Thyroid gland (tissue), 4 donors: ENCODE measurements at regions not wholly inside any gene's neighbourhood (a gene's known extent, or its start where the extent isn't known, plus 50 kb on each side); places are given as distances from the start of the nearest gene placed in this dataset.

Experiments
- DNase-seq, 2 donors: peaks; one replicate each; pipeline ENCODE4 v3.0.0-alpha.2; 2019
- H3K27ac ChIP-seq, 3 donors: fragments of 200-600 bp; sonication (generic); 1 replicate in 2 of 3; 2 replicates in 1 of 3; pipeline ENCODE4 v1.5.1; 2016 to 2019; ENCODE audit warnings: mild to moderate bottlenecking in 1 of 3, moderate library complexity in 1 of 3
- H3K27me3 ChIP-seq: fragments of 200-600 bp; sonication (generic); one replicate; pipeline ENCODE4 v1.5.1; 2019
- H3K36me3 ChIP-seq, 2 donors: fragments of 200-600 bp; sonication (generic); one replicate each; pipeline ENCODE4 v1.5.1; 2016 to 2019
- H3K4me1 ChIP-seq, 2 donors: fragments of 200-600 bp; sonication (generic); one replicate each; pipeline ENCODE4 v1.5.1; 2017 to 2019
- H3K4me3 ChIP-seq, 3 donors: fragments of 200-600 bp; sonication (generic); replicated peaks in 1 of 3; 1 replicate in 2 of 3; 2 replicates in 1 of 3; pipeline ENCODE4 v1.5.1; 2016; ENCODE audit warnings: mild to moderate bottlenecking in 1 of 3
- H3K9me3 ChIP-seq: fragments of 200-600 bp; sonication (generic); one replicate; pipeline ENCODE4 v1.5.1; 2017
- POLR2A ChIP-seq, 2 donors: fragments of 450-650 bp; IDR thresholded peaks; one replicate each; pipeline ENCODE4 v1.6.1; 2017; ENCODE audit warnings: antibody characterized with exemption in 2 of 2, mild to moderate bottlenecking in 2 of 2, moderate library complexity in 1 of 2
- WGBS, 2 donors: methylation state at CpG; one replicate each; pipeline ENCODE4 v1.1.5; 2017; 5-methylcytosine and 5-hydroxymethylcytosine counted together
- intact Hi-C: fragments of 100-400 bp; cut with DNase I; formaldehyde crosslinking; loops from one replicate; pipeline ENCODE4 v1.15.1; 2023
- TF ChIP-seq, protein P1 (sequence below), 6 experiments: fragments of 200-600 bp in 3 of 6; fragments of 450-650 bp in 3 of 6; sonication (generic) in 3 of 6; IDR thresholded peaks; one replicate each; pipeline ENCODE4 v1.5.1; 2016 to 2019; ENCODE audit warnings: antibody characterized with exemption in 6 of 6, mild to moderate bottlenecking in 2 of 6, inconsistent platforms in 1 of 6, moderate library complexity in 1 of 6

DNA sequence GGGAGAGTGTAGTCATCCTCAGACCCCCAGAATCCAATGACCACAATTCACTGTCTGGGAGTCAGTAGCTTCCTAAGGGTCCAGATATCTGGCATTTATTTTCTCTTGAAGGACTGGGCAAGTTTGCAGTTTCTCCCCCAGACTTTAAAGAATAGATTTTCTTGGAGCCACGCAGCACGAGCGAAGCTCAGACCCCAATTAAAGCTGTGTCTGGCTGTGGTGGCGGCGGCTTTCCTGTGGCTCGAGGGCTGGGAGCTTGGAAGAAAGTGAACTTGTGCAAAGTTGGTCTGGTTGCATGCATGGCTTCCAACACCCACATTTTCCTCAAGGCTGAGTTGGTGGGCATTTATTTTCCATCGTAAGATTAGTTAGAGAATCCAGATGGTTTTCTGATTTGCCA is 105.0 kb downstream of the ACKR3 start:
- Histone ChIP-seq H3K4me3 (no peak overlapping the region), H3K27ac (no peak overlapping the region), H3K27me3 (no peaks in the 10 kb centered on the region), H3K36me3 (no peaks in the 10 kb centered on the region), H3K4me1 (peaks cover 20 to 23% of the 10 kb centered on the region in 2 donors), H3K9me3 (no peaks in the 10 kb centered on the region)
- intact Hi-C loops = loop anchor here (10.0 kb wide), 1 partner anchor 150 kb away; no protein-coding TSS in a partner anchor
- 85 to 86% methylated on average over 7 of the region's 7 CpGs for WGBS, 2 donors
- DNase-seq = no peak
- TF ChIP-seq, protein P1, sequence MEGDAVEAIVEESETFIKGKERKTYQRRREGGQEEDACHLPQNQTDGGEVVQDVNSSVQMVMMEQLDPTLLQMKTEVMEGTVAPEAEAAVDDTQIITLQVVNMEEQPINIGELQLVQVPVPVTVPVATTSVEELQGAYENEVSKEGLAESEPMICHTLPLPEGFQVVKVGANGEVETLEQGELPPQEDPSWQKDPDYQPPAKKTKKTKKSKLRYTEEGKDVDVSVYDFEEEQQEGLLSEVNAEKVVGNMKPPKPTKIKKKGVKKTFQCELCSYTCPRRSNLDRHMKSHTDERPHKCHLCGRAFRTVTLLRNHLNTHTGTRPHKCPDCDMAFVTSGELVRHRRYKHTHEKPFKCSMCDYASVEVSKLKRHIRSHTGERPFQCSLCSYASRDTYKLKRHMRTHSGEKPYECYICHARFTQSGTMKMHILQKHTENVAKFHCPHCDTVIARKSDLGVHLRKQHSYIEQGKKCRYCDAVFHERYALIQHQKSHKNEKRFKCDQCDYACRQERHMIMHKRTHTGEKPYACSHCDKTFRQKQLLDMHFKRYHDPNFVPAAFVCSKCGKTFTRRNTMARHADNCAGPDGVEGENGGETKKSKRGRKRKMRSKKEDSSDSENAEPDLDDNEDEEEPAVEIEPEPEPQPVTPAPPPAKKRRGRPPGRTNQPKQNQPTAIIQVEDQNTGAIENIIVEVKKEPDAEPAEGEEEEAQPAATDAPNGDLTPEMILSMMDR (IDR thresholded peaks at IDR 0.05) = no peak
- no peak for TF ChIP-seq POLR2A (IDR thresholded peaks at IDR 0.05)

DNA sequence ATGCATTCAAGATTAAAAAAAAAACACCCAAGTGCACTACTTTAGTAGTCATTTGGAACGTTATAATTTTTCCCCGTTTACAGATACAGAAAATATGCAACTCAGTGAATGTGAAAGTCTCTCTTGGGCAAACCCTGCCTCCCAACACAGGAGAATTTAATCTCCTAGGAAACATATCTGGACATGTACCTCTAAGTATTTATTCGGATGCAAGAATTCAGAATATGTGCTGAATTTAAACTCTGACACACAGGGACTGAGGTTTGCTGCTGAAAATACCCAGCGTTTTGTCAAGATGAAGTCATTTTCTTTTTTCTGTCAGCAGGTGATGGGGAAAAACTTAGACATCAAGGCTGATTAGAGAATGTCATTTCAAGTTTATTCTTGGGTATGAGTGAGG is 105.4 kb downstream of the ACKR3 start:
- H3K4me3 ChIP-seq = no peak overlapping the region
- TF ChIP-seq POLR2A (IDR thresholded peaks at IDR 0.05) = no peak
- TF ChIP-seq, protein P1 (IDR thresholded peaks at IDR 0.05) = no peak

DNA sequence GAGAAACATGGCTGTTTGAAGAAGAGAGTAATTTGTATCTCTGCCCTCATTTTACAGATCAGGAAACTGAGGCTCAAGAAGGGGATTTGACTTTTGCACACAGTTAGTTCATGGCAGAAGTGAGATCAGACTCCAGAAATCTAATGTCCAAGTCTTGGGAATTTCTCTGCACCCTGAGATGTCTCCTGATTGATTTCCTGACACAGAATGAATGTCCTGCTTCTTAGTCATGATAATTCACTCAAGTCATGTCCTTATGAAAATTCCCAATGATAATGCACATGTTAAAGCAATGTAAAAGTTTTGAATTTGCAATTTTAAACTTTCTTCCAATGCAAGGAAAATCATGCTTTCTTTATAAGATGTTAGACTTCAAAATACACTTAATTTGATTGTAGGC is 105.9 kb downstream of the ACKR3 start:
- H3K4me1 ChIP-seq = peaks cover 27 to 29% of the 10 kb centered on the region in 2 donors
- no peaks in the 10 kb centered on the region for H3K9me3 ChIP-seq
- no peaks in the 10 kb centered on the region for H3K36me3 ChIP-seq
- TF ChIP-seq POLR2A (IDR thresholded peaks at IDR 0.05) = no peak
- TF ChIP-seq, protein P1 (IDR thresholded peaks at IDR 0.05) = no peak
- peak overlapping the region in 1 of 3 donors; percentile 4 for H3K27ac ChIP-seq
- no peak for DNase-seq
- intact Hi-C loops = loop anchor here (10.0 kb wide), 1 partner anchor 149 kb away; no protein-coding TSS in a partner anchor
- H3K27me3 ChIP-seq = no peaks in the 10 kb centered on the region
- H3K4me3 ChIP-seq = no peak overlapping the region

More for the DNA sequence above, 105.4 kb downstream of the ACKR3 start:
- WGBS, 2 donors = 77 to 87% methylated on average over 4 of the region's 4 CpGs
- Histone ChIP-seq H3K27me3 (no peaks in the 10 kb centered on the region), H3K36me3 (no peaks in the 10 kb centered on the region), H3K4me1 (peaks cover 23 to 26% of the 10 kb centered on the region in 2 donors), H3K9me3 (no peaks in the 10 kb centered on the region), H3K27ac (no peak overlapping the region)
- intact Hi-C loops = loop anchor here (10.0 kb wide), 1 partner anchor 150 kb away; no protein-coding TSS in a partner anchor
- DNase-seq = no peak

DNA sequence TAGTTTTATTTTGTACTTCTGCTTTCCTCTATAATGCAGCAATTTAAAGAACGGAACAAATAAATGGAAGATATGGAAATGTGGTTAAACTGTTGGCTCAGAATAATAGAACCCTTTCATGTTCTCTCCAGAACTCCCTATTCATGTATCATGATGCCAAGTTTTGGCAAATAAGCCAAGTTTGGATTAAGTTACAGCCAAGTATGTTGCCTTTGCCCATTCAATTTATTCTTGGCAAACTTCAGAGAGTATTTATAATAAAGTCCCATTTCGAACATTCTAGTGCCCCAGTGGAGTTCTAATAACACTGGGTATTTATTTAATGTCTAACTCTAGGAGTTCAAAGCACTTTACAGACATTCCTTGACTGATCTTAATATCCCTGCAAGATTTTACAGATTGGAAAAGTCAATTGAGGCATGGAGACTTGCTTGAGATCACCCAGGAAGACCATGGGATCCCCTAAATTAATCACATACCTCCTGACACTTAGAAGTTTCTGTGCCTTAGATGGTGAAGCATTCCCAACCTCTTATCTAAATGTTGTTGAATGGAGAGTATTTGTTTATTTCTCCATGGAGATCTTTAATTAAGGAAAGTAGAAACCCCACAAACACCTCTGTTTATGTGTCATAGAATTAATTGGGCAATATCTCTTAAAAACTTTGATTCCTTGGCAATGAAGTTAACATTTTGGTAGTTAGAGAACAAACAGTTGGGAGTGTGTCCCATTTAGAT is 106.7 kb downstream of the ACKR3 start:
- intact Hi-C loops = loop anchor here (10.0 kb wide), 1 partner anchor 148 kb away; no protein-coding TSS in a partner anchor
- no peaks in the 10 kb centered on the region for H3K36me3 ChIP-seq

More for the DNA sequence above, 106.7 kb downstream of the ACKR3 start:
- Histone ChIP-seq H3K4me1 (peaks cover 33 to 34% of the 10 kb centered on the region in 2 donors), H3K4me3 (no peak overlapping the region), H3K27ac (peak overlapping the region in 2 of 3 donors; percentile 14 to 53), H3K27me3 (no peaks in the 10 kb centered on the region), H3K9me3 (no peaks in the 10 kb centered on the region)
- WGBS, 2 donors = 24 to 39% methylated on average over 2 of the region's 2 CpGs
- no peak for TF ChIP-seq POLR2A (IDR thresholded peaks at IDR 0.05)
- TF ChIP-seq, protein P1 (IDR thresholded peaks at IDR 0.05) = no peak
- DNase-seq = no peak
